Upper lobe of left lung (tissue), 6 donors: ENCODE measurements at regions not wholly inside any gene's neighbourhood (a gene's known extent, or its start where the extent isn't known, plus 50 kb on each side); places are given as distances from the start of the nearest gene placed in this dataset.

Experiments used
- ATAC-seq, 2 donors: fragments of 200-7000 bp; cut with Tn5 transposase; one replicate each; pipeline ENCODE4 v1.9.1; 2022; ENCODE audit warnings: mild to moderate bottlenecking in 2 of 2, moderate library complexity in 2 of 2; ENCODE audit not compliant: low FRiP score in 2 of 2
- DNase-seq, 2 donors: peaks; one replicate each; pipeline ENCODE4 v3.0.0-alpha.2; 2019 to 2020
- H3K27ac ChIP-seq, 4 donors: fragments of 200-600 bp; sonication (generic); one replicate each; pipeline ENCODE4 v1.5.1; 2016 to 2019
- H3K27me3 ChIP-seq, 4 donors: fragments of 200-600 bp; sonication (generic); one replicate each; pipeline ENCODE4 v1.5.1; 2017 to 2019
- H3K36me3 ChIP-seq, 4 donors: fragments of 200-600 bp; sonication (generic); one replicate each; pipeline ENCODE4 v1.5.1; 2016 to 2019
- H3K4me1 ChIP-seq, 4 donors: fragments of 200-600 bp; sonication (generic); one replicate each; pipeline ENCODE4 v1.5.1; 2018 to 2019
- H3K4me3 ChIP-seq, 4 donors: fragments of 200-600 bp; sonication (generic); one replicate each; pipeline ENCODE4 v1.5.1; 2017 to 2019; ENCODE audit warnings: mild to moderate bottlenecking in 2 of 4, moderate library complexity in 1 of 4
- H3K9me3 ChIP-seq, 4 donors: fragments of 200-600 bp; sonication (generic); one replicate each; pipeline ENCODE4 v1.5.1; 2018 to 2019
- CTCF ChIP-seq, 6 experiments: fragments of 450-650 bp in 4 of 6; fragments of 200-600 bp in 2 of 6; sonication (generic) in 2 of 6; IDR thresholded peaks; one replicate each; pipeline ENCODE4 v1.5.1; 2016 to 2019; ENCODE audit warnings: antibody characterized with exemption in 6 of 6
- EP300 ChIP-seq, 4 donors: sonication (generic); formaldehyde crosslinking; IDR thresholded peaks; one replicate each; pipeline ENCODE4 v1.5.1; 2017; ENCODE audit warnings: antibody characterized with exemption in 4 of 4, control low read depth in 2 of 4
- POLR2A ChIP-seq, 4 donors: fragments of 450-650 bp; IDR thresholded peaks; one replicate each; pipeline ENCODE4 v1.5.1; 2016 to 2017; ENCODE audit warnings: antibody characterized with exemption in 4 of 4, mild to moderate bottlenecking in 2 of 4
- POLR2AphosphoS5 ChIP-seq, 2 donors: sonication (generic); formaldehyde crosslinking; IDR thresholded peaks; one replicate each; pipeline ENCODE4 v1.5.1; 2017; ENCODE audit warnings: antibody characterized with exemption in 2 of 2
- WGBS, 2 donors: methylation state at CpG; one replicate each; pipeline ENCODE4 v1.1.5; 2017 to 2018; 5-methylcytosine and 5-hydroxymethylcytosine counted together
- donor health status: DM: no; HTN: no; CAD: no; lungs with moderate emphysema.
- donor health status: DM: no; HTN: yes; CAD: no; lungs with severe emphysema.

- H3K27ac ChIP-seq: no peak overlapping the region
- no peaks in the 10 kb centered on the region for H3K36me3 ChIP-seq
- no peak overlapping the region for H3K4me3 ChIP-seq
- no peaks in the 10 kb centered on the region for H3K27me3 ChIP-seq
- TF ChIP-seq POLR2A (IDR thresholded peaks at IDR 0.05) (no peak), EP300 (IDR thresholded peaks at IDR 0.05) (no peak), POLR2AphosphoS5 (IDR thresholded peaks at IDR 0.05) (no peak), CTCF (IDR thresholded peaks at IDR 0.05) (no peak)
- no peaks in the 10 kb centered on the region for H3K9me3 ChIP-seq
- H3K4me1 ChIP-seq: no peaks in the 10 kb centered on the region
- ATAC-seq (no peak), DNase-seq (no peak)
- WGBS, 2 donors: 78 to 81% methylated on average over 10 of the region's 10 CpGs
Observed at GRCh38 chr12:107444771-107445170, 240.8 kb upstream of the PWP1 start.

- Histone ChIP-seq H3K27me3 (no peaks in the 10 kb centered on the region), H3K4me1 (no peaks in the 10 kb centered on the region), H3K36me3 (no peaks in the 10 kb centered on the region), H3K9me3 (no peaks in the 10 kb centered on the region), H3K4me3 (no peak overlapping the region), H3K27ac (no peak overlapping the region)
- DNase-seq: no peak
- 72 to 83% methylated on average over 3 of the region's 3 CpGs for whole genome bisulfite sequencing, 2 donors
- no peak for ATAC-seq
- no peak for TF ChIP-seq POLR2A (IDR thresholded peaks at IDR 0.05)
- no peak for TF ChIP-seq CTCF (IDR thresholded peaks at IDR 0.05)
- TF ChIP-seq EP300 (IDR thresholded peaks at IDR 0.05): no peak
- no peak for TF ChIP-seq POLR2AphosphoS5 (IDR thresholded peaks at IDR 0.05)
Observed at GRCh38 chr12:107446476-107446875, 239.1 kb upstream of the PWP1 start.

GRCh38 chr12:107447336-107447735 lies 238.3 kb upstream of the PWP1 start:
- ATAC-seq (no peak), DNase-seq (no peak)
- no peaks in the 10 kb centered on the region for H3K36me3 ChIP-seq
- no peaks in the 10 kb centered on the region for H3K9me3 ChIP-seq
- H3K4me3 ChIP-seq: no peak overlapping the region
- no peak overlapping the region for H3K27ac ChIP-seq
- TF ChIP-seq POLR2A (IDR thresholded peaks at IDR 0.05) (no peak), CTCF (IDR thresholded peaks at IDR 0.05) (no peak), EP300 (IDR thresholded peaks at IDR 0.05) (no peak), POLR2AphosphoS5 (IDR thresholded peaks at IDR 0.05) (no peak)
- no peaks in the 10 kb centered on the region for H3K27me3 ChIP-seq
- H3K4me1 ChIP-seq: no peaks in the 10 kb centered on the region
- 87 to 89% methylated on average over 5 of the region's 5 CpGs for WGBS, 2 donors

GRCh38 chr12:107448198-107448597 lies 237.4 kb upstream of the PWP1 start:
- TF ChIP-seq POLR2A (IDR thresholded peaks at IDR 0.05): no peak
- no peak for TF ChIP-seq POLR2AphosphoS5 (IDR thresholded peaks at IDR 0.05)
- TF ChIP-seq EP300 (IDR thresholded peaks at IDR 0.05): no peak
- peak in 1 of 6 experiments; percentile 27 for TF ChIP-seq CTCF (IDR thresholded peaks at IDR 0.05)
- Histone ChIP-seq H3K27ac (no peak overlapping the region), H3K36me3 (no peaks in the 10 kb centered on the region), H3K9me3 (no peaks in the 10 kb centered on the region), H3K27me3 (no peaks in the 10 kb centered on the region), H3K4me1 (no peaks in the 10 kb centered on the region), H3K4me3 (no peak overlapping the region)
- DNase-seq (no peak), ATAC-seq (no peak)
- 82 to 100% methylated on average over 1 of the region's 1 CpG for WGBS, 2 donors

GRCh38 chr12:107449891-107450290 lies 235.7 kb upstream of the PWP1 start:
- TF ChIP-seq EP300 (IDR thresholded peaks at IDR 0.05) (no peak), CTCF (IDR thresholded peaks at IDR 0.05) (no peak), POLR2AphosphoS5 (IDR thresholded peaks at IDR 0.05) (no peak)
- no peak overlapping the region for H3K4me3 ChIP-seq
- H3K27me3 ChIP-seq: no peaks in the 10 kb centered on the region
- 78 to 89% methylated on average over 1 of the region's 1 CpG for WGBS, 2 donors
- H3K4me1 ChIP-seq: no peaks in the 10 kb centered on the region
- H3K27ac ChIP-seq: no peak overlapping the region
- no peak for DNase-seq
- no peaks in the 10 kb centered on the region for H3K36me3 ChIP-seq
- no peaks in the 10 kb centered on the region for H3K9me3 ChIP-seq
- no peak for ATAC-seq
